ENCODE measurements at regions not wholly inside any gene's neighbourhood (a gene's known extent, or its start where the extent isn't known, plus 50 kb on each side); places are given as distances from the start of the nearest gene placed in this dataset.

- TF ChIP-seq ZFP30 (CRISPR knock-in tag; IDR thresholded peaks at IDR 0.05) (no peak), CREB5 (CRISPR knock-in tag; IDR thresholded peaks at IDR 0.05; ENCODE audit: low read depth) (no peak), ARNTL (CRISPR knock-in tag; IDR thresholded peaks at IDR 0.05; ENCODE audit: borderline replicate concordance, low read depth) (no peak), GLIS3 (CRISPR knock-in tag; IDR thresholded peaks at IDR 0.05) (no peak), PATZ1 (CRISPR knock-in tag; IDR thresholded peaks at IDR 0.05; ENCODE audit: borderline replicate concordance) (no peak), ESRRG (CRISPR knock-in tag; IDR thresholded peaks at IDR 0.05) (no peak), TCF4 (CRISPR knock-in tag; IDR thresholded peaks at IDR 0.05; ENCODE audit: borderline replicate concordance) (no peak), ISL1 (CRISPR knock-in tag; IDR thresholded peaks at IDR 0.05) (no peak), RARB (CRISPR knock-in tag; IDR thresholded peaks at IDR 0.05) (no peak), TSHZ2 (CRISPR knock-in tag; IDR thresholded peaks at IDR 0.05) (no peak), CSDC2 (CRISPR knock-in tag; IDR thresholded peaks at IDR 0.05) (no peak), CSRNP3 (CRISPR knock-in tag; IDR thresholded peaks at IDR 0.05) (no peak), ZC3H10 (CRISPR knock-in tag; IDR thresholded peaks at IDR 0.05) (no peak), TOX (CRISPR knock-in tag; IDR thresholded peaks at IDR 0.05; ENCODE audit: borderline replicate concordance) (no peak)
Measured at GRCh38 chr18:56314396-56314795, 324.0 kb downstream of the TXNL1 start.

All from SK-N-SH treated with all-trans-retinoic acid at 6 μM for 48 hours (cell line).